Sigmoid colon (tissue), 3 donors: ENCODE measurements at regions not wholly inside any gene's neighbourhood (a gene's known extent, or its start where the extent isn't known, plus 50 kb on each side); places are given as distances from the start of the nearest gene placed in this dataset.

Source experiments
- POLR2A ChIP-seq, 2 donors: fragments of 450-650 bp; IDR thresholded peaks; one replicate each; pipeline ENCODE4 v1.6.1; 2016; ENCODE audit warnings: antibody characterized with exemption in 2 of 2, mild to moderate bottlenecking in 2 of 2, moderate library complexity in 2 of 2
- TF ChIP-seq, protein P1 (sequence below), 4 experiments: fragments of 450-650 bp in 3 of 4; fragments of 200-600 bp in 1 of 4; IDR thresholded peaks; one replicate each; pipeline ENCODE4 v1.5.1; 2016 to 2019; ENCODE audit warnings: antibody characterized with exemption in 4 of 4, mild to moderate bottlenecking in 3 of 4, moderate library complexity in 2 of 4

DNA sequence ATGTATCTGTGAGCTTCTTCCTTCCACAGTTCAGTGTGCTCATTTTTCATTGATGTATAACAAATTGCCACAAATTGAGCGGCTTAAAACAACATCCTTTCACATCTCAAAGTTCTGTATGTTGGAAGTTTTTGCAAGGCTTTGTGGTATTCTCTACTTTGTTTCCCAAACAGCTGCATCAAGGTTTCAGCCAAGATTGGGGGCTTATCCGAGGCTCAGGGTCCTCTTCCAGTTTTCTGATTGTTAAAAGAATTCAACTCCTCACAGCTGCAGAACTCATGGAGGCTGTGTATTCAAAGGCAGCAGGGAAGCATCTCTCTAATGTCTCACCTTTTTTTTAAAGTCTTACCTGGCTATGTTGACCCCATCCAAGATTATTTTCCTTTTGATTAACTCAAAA is 1369.8 kb downstream of the PCDH9 start:
- TF ChIP-seq, protein P1, sequence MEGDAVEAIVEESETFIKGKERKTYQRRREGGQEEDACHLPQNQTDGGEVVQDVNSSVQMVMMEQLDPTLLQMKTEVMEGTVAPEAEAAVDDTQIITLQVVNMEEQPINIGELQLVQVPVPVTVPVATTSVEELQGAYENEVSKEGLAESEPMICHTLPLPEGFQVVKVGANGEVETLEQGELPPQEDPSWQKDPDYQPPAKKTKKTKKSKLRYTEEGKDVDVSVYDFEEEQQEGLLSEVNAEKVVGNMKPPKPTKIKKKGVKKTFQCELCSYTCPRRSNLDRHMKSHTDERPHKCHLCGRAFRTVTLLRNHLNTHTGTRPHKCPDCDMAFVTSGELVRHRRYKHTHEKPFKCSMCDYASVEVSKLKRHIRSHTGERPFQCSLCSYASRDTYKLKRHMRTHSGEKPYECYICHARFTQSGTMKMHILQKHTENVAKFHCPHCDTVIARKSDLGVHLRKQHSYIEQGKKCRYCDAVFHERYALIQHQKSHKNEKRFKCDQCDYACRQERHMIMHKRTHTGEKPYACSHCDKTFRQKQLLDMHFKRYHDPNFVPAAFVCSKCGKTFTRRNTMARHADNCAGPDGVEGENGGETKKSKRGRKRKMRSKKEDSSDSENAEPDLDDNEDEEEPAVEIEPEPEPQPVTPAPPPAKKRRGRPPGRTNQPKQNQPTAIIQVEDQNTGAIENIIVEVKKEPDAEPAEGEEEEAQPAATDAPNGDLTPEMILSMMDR (IDR thresholded peaks at IDR 0.05): no peak
- no peak for TF ChIP-seq POLR2A (IDR thresholded peaks at IDR 0.05)
